ENCODE measurements at regions not wholly inside any gene's neighbourhood (a gene's known extent, or its start where the extent isn't known, plus 50 kb on each side); places are given as distances from the start of the nearest gene placed in this dataset.

DNA sequence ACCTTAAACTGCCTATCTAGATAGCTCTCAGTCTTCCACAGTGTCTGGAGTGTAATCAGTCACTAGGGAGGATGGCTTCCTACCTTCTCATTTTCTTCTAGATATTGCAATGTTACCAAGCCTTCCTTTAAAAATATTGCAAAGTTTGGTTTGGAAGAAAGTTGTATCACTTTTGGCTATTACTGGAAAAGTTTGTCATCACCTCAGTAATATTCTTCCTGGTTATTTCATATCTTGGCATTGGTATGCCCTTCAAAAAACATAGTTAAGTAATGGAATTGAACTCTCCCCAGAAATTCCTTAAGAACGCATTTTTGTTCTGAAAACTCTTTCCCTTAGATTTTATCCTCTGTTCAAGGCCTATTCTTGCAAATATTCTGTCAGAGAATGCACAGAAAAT, 179.3 kb upstream of the MME start:
- TF ChIP-seq CTCF (conservative IDR thresholded peaks at IDR 0.05) (no peak), EZH2 (IDR thresholded peaks at IDR 0.05; ENCODE audit: low read depth) (no peak)

Data from PC-9 (cell line).